Motor neuron (in vitro differentiated cells): ENCODE measurements at regions not wholly inside any gene's neighbourhood (a gene's known extent, or its start where the extent isn't known, plus 50 kb on each side); places are given as distances from the start of the nearest gene placed in this dataset.
A peak's percentile ranks its signal among the peaks of the same experiment; 100 is the strongest.

Experiments used
- ATAC-seq, 8 experiments: fragments of 200-7000 bp; cut with Tn5 transposase; replicated peaks in 6 of 8; 2 replicates each; pipeline ENCODE4 v1.8.0; 2021; ENCODE audit warnings: mild to moderate bottlenecking in 8 of 8, moderate library complexity in 8 of 8
- H3K27ac ChIP-seq, 2 donors: fragments of 250-450 bp; sonication (Bioruptor Pico); 2 replicates each; pipeline ENCODE4 v1.9.0; 2021; ENCODE audit warnings: antibody characterized with exemption in 2 of 2, mild to moderate bottlenecking in 2 of 2, moderate library complexity in 1 of 2
- H3K4me1 ChIP-seq, 2 donors: fragments of 250-450 bp; sonication (Bioruptor Pico); replicated peaks in 1 of 2; 2 replicates each; pipeline ENCODE4 v1.6.1; 2021; ENCODE audit warnings: antibody characterized with exemption in 2 of 2, mild to moderate bottlenecking in 2 of 2, moderate library complexity in 1 of 2
- H3K4me3 ChIP-seq, 5 donors: fragments of 250-450 bp; sonication (Bioruptor Pico); 2 replicates each; pipeline ENCODE4 v1.9.0; 2021; ENCODE audit warnings: antibody characterized with exemption in 5 of 5, mild to moderate bottlenecking in 5 of 5, moderate library complexity in 4 of 5
- WGBS, 10 experiments: fragments of 450-650 bp; shearing (Covaris generic); methylation state at CpG; one replicate each; pipeline ENCODE4 v1.0.0; 2022; 5-methylcytosine and 5-hydroxymethylcytosine counted together
- in situ Hi-C, 9 experiments: fragments of 400-800 bp; cut with MboI; loops; one replicate each; pipeline ENCODE4 v1.15.0; 2021; ENCODE audit warnings: low sequenced_read_pairs in 9 of 9, low pct_unique_long_range_greater_than_20kb in 2 of 9; ENCODE audit not compliant: unreplicated experiment in 9 of 9

- no peak overlapping the region for H3K4me3 ChIP-seq
- 0 to 100% (median 66%) methylated on average over 1 to 4 of the region's 4 CpGs; no CpG with 5 or more reads in 2 of the 10 experiments for WGBS, 10 experiments
- in situ Hi-C loops = loop anchor here in 1 of 9 experiments (25.0 kb wide), 1 partner anchor 153 kb away; no protein-coding TSS in a partner anchor
- peak in 5 of 8 experiments; percentile 84 to 92 (median 88) for ATAC-seq
- H3K4me1 ChIP-seq = peaks cover 27 to 43% of the 10 kb centered on the region in 2 donors
- peak overlapping the region in 1 of 2 donors; percentile 21 for H3K27ac ChIP-seq
Measured at GRCh38 chr11:92540096-92540495, 315.5 kb downstream of the FAT3 start.

GRCh38 chr11:92545906-92546471 lies 321.4 kb downstream of the FAT3 start:
- no peak overlapping the region for H3K4me3 ChIP-seq
- in situ Hi-C loops = loop anchor here in 1 of 9 experiments (25.0 kb wide), 1 partner anchor 159 kb away; no protein-coding TSS in a partner anchor

GRCh38 chr11:92546603-92547002 lies 322.0 kb downstream of the FAT3 start:
- 10 to 72% (median 28%) methylated on average over 1 to 5 of the region's 5 CpGs; no CpG with 5 or more reads in 1 of the 10 experiments for WGBS, 10 experiments
- Histone ChIP-seq H3K27ac (peak overlapping the region in 1 of 2 donors; percentile 25), H3K4me3 (no peak overlapping the region), H3K4me1 (peaks cover 34 to 37% of the 10 kb centered on the region in 2 donors)
- in situ Hi-C loops = loop anchor here in 1 of 9 experiments (25.0 kb wide), 1 partner anchor 159 kb away; no protein-coding TSS in a partner anchor
- ATAC-seq = peak in 5 of 8 experiments; percentile 42 to 65 (median 50)

More at GRCh38 chr11:92545906-92546471, 321.4 kb downstream of the FAT3 start:
- 6 to 50% (median 11%) methylated on average over 3 to 6 of the region's 6 CpGs; no CpG with 5 or more reads in 1 of the 10 experiments for WGBS, 10 experiments
- peak overlapping the region; percentile 4 to 18 for H3K27ac ChIP-seq
- peaks cover 34 to 37% of the 10 kb centered on the region in 2 donors for H3K4me1 ChIP-seq
- ATAC-seq = peak in 5 of 8 experiments; percentile 67 to 88 (median 85)

- Histone ChIP-seq H3K27ac (no peak overlapping the region), H3K4me3 (no peak overlapping the region), H3K4me1 (peaks cover 25 to 30% of the 10 kb centered on the region in 2 donors)
- in situ Hi-C loops = no loop called here
- no peak for ATAC-seq
Measured at GRCh38 chr11:92550411-92550810, 325.8 kb downstream of the FAT3 start.

GRCh38 chr11:92550871-92551270 lies 326.3 kb downstream of the FAT3 start:
- 43 to 100% (median 80%) methylated on average over 1 to 2 of the region's 2 CpGs; no CpG with 5 or more reads in 3 of the 10 experiments for WGBS, 10 experiments
- H3K4me1 ChIP-seq = peaks cover 21 to 25% of the 10 kb centered on the region in 2 donors
- no peak overlapping the region for H3K27ac ChIP-seq
- no peak for ATAC-seq
- in situ Hi-C loops = no loop called here
- no peak overlapping the region for H3K4me3 ChIP-seq

GRCh38 chr11:92552942-92553341 lies 328.3 kb downstream of the FAT3 start:
- in situ Hi-C loops = no loop called here
- Histone ChIP-seq H3K27ac (no peak overlapping the region), H3K4me3 (no peak overlapping the region), H3K4me1 (peaks cover 3 to 8% of the 10 kb centered on the region in 2 donors)
- no peak for ATAC-seq
- 4 to 69% (median 29%) methylated on average over 1 to 2 of the region's 2 CpGs; no CpG with 5 or more reads in 1 of the 10 experiments for WGBS, 10 experiments

GRCh38 chr11:92554688-92555087 lies 330.1 kb downstream of the FAT3 start:
- H3K4me1 ChIP-seq = peaks cover 5 to 16% of the 10 kb centered on the region in 2 donors
- no peak overlapping the region for H3K4me3 ChIP-seq
- WGBS, 10 experiments = 40 to 100% (median 84%) methylated on average over 1 to 7 of the region's 7 CpGs; no CpG with 5 or more reads in 1 of the 10 experiments
- no peak overlapping the region for H3K27ac ChIP-seq
- no peak for ATAC-seq
- in situ Hi-C loops = no loop called here

- no peak overlapping the region for H3K27ac ChIP-seq
- H3K4me3 ChIP-seq = no peak overlapping the region
- in situ Hi-C loops = no loop called here
- ATAC-seq = peak in 1 of 8 experiments; percentile 27
- peaks cover 5 to 16% of the 10 kb centered on the region in 2 donors for H3K4me1 ChIP-seq
- 0 to 100% (median 61%) methylated on average over 1 to 4 of the region's 4 CpGs for WGBS, 10 experiments
Measured at GRCh38 chr11:92556431-92556830, 331.8 kb downstream of the FAT3 start.

GRCh38 chr11:92557879-92558278 lies 333.3 kb downstream of the FAT3 start:
- Histone ChIP-seq H3K4me3 (no peak overlapping the region), H3K27ac (no peak overlapping the region), H3K4me1 (peaks cover 5 to 16% of the 10 kb centered on the region in 2 donors)
- ATAC-seq = peak in 4 of 8 experiments; percentile 39 to 58 (median 50)
- in situ Hi-C loops = no loop called here
- 38 to 88% (median 67%) methylated on average over 1 of the region's 1 CpG; no CpG with 5 or more reads in 7 of the 10 experiments for WGBS, 10 experiments

- ATAC-seq = peak in 5 of 8 experiments; percentile 35 to 73 (median 61)
- no peak overlapping the region for H3K27ac ChIP-seq
- in situ Hi-C loops = no loop called here
- 12 to 100% (median 30%) methylated on average over 1 to 3 of the region's 3 CpGs; no CpG with 5 or more reads in 2 of the 10 experiments for WGBS, 10 experiments
- no peak overlapping the region for H3K4me3 ChIP-seq
- peaks cover 5 to 16% of the 10 kb centered on the region in 2 donors for H3K4me1 ChIP-seq
Measured at GRCh38 chr11:92558323-92558722, 333.7 kb downstream of the FAT3 start.

GRCh38 chr11:92569726-92570125 lies 345.1 kb downstream of the FAT3 start:
- Histone ChIP-seq H3K4me1 (peaks cover 5 to 11% of the 10 kb centered on the region in 2 donors), H3K27ac (no peak overlapping the region), H3K4me3 (no peak overlapping the region)
- 17 to 100% (median 67%) methylated on average over 1 of the region's 1 CpG; no CpG with 5 or more reads in 7 of the 10 experiments for WGBS, 10 experiments
- ATAC-seq = peak in 2 of 8 experiments; percentile 66 to 69
- in situ Hi-C loops = no loop called here

GRCh38 chr11:92572559-92572958 lies 347.9 kb downstream of the FAT3 start:
- ATAC-seq = no peak

GRCh38 chr11:92576315-92576714 lies 351.7 kb downstream of the FAT3 start:
- H3K27ac ChIP-seq = no peak overlapping the region
- 25 to 100% (median 92%) methylated on average over 1 to 3 of the region's 3 CpGs; no CpG with 5 or more reads in 2 of the 10 experiments for WGBS, 10 experiments
- ATAC-seq = no peak
- in situ Hi-C loops = no loop called here
- H3K4me1 ChIP-seq = peaks cover 3 to 29% of the 10 kb centered on the region in 2 donors
- no peak overlapping the region for H3K4me3 ChIP-seq

More at GRCh38 chr11:92572559-92572958, 347.9 kb downstream of the FAT3 start:
- H3K27ac ChIP-seq = no peak overlapping the region
- no peak overlapping the region for H3K4me3 ChIP-seq
- in situ Hi-C loops = no loop called here
- peaks cover 8 to 12% of the 10 kb centered on the region in 2 donors for H3K4me1 ChIP-seq
- 25 to 100% (median 86%) methylated on average over 1 of the region's 1 CpG; no CpG with 5 or more reads in 5 of the 10 experiments for WGBS, 10 experiments
